H1 (cell line): ENCODE measurements at regions not wholly inside any gene's neighbourhood (a gene's known extent, or its start where the extent isn't known, plus 50 kb on each side); places are given as distances from the start of the nearest gene placed in this dataset.

Experiments
- CTCF ChIA-PET: fragments of 300-600 bp; sonication (Branson Sonifier 250); formaldehyde crosslinking; loops from one replicate; lab custom pipeline; 2021; ENCODE audit not compliant: partially characterized antibody; lab: Charles Lee
- POLR2A ChIA-PET: fragments of 300-600 bp; sonication (Branson Sonifier 250); formaldehyde crosslinking; loops from one replicate; lab custom pipeline; 2021; ENCODE audit warnings: inconsistent platforms; ENCODE audit not compliant: partially characterized antibody; lab: Charles Lee
- DNase-seq, 2 experiments: peaks; one replicate each; pipeline versions ENCODE4 v3.0.0 to v3.0.0-alpha.2; 2010 to 2022; ENCODE audit warnings: low spot score in 2 of 2, low read depth in 1 of 2, mixed read lengths in 1 of 2
- FAIRE-seq: peaks from 2 replicates; lab custom pipeline; 2011; peaks lifted over from hg19 to GRCh38; lab: Jason Lieb, UNC
- H2AFZ ChIP-seq: 2 replicates; pipeline ENCODE4 v1.8.1; 2012; ENCODE audit warnings: low read length, inconsistent platforms
- H2AK5ac ChIP-seq: 2 replicates; pipeline ENCODE4 v1.6.1; 2013; ENCODE audit warnings: low read depth, low read length
- H2BK120ac ChIP-seq: replicated peaks from 2 replicates; pipeline ENCODE3; 2013; ENCODE audit warnings: low read depth, low read length, inconsistent platforms
- H2BK12ac ChIP-seq: 2 replicates; pipeline ENCODE4 v1.6.1; 2013; ENCODE audit warnings: low read depth, low read length
- H2BK15ac ChIP-seq: 2 replicates; pipeline ENCODE4 v1.6.1; 2013; ENCODE audit warnings: low read length
- H2BK20ac ChIP-seq: 2 replicates; pipeline ENCODE4 v1.6.1; 2013; ENCODE audit warnings: low read length
- H2BK5ac ChIP-seq: 2 replicates; pipeline ENCODE4 v1.6.1; 2013; ENCODE audit warnings: low read depth, low read length
- H3K14ac ChIP-seq: 2 replicates; pipeline ENCODE4 v1.6.1; 2013; ENCODE audit warnings: inconsistent platforms; ENCODE audit not compliant: insufficient read length
- H3K18ac ChIP-seq: 2 replicates; pipeline ENCODE4 v1.6.1; 2013; ENCODE audit warnings: low read length; ENCODE audit errors: extremely low read depth
- H3K23ac ChIP-seq: 2 replicates; pipeline ENCODE4 v1.6.1; 2013; ENCODE audit warnings: inconsistent platforms; ENCODE audit not compliant: insufficient read length
- H3K23me2 ChIP-seq: 2 replicates; pipeline ENCODE4 v1.6.1; 2013; ENCODE audit warnings: low read depth, low read length
- H3K27ac ChIP-seq: 2 replicates; pipeline ENCODE4 v1.6.1; 2011; ENCODE audit warnings: low read depth, low read length, inconsistent platforms
- H3K27me3 ChIP-seq, 4 experiments: replicated peaks in 1 of 4; 1 replicate in 1 of 4; 2 replicates in 3 of 4; pipeline versions ENCODE4 v1.6.1 to v1.8.1; 2011 to 2013; ENCODE audit warnings: low read length in 3 of 4, mild to moderate bottlenecking in 3 of 4, inconsistent platforms in 2 of 4, mixed read lengths in 2 of 4, moderate library complexity in 1 of 4; ENCODE audit not compliant: control insufficient read depth in 3 of 4, insufficient read depth in 3 of 4; ENCODE audit errors: extremely low read depth in 1 of 4
- H3K36me3 ChIP-seq, 4 experiments: 2 replicates each; pipeline versions ENCODE4 v1.6.1 to v1.8.1; 2011 to 2013; ENCODE audit warnings: mild to moderate bottlenecking in 4 of 4, low read length in 3 of 4, moderate library complexity in 2 of 4, control low read depth in 1 of 4, inconsistent platforms in 1 of 4; ENCODE audit not compliant: insufficient read depth in 4 of 4, control insufficient read depth in 2 of 4
- H3K4ac ChIP-seq: replicated peaks from 2 replicates; pipeline ENCODE3; 2013; ENCODE audit warnings: low read length, low read depth, mixed read lengths, inconsistent platforms; ENCODE audit not compliant: insufficient read length
- H3K4me1 ChIP-seq, 4 experiments: replicated peaks in 1 of 4; 1 replicate in 1 of 4; 2 replicates in 3 of 4; pipeline versions ENCODE4 v1.6.1 to v1.8.1; 2011 to 2013; ENCODE audit warnings: low read length in 3 of 4, inconsistent platforms in 2 of 4, mixed read lengths in 1 of 4; ENCODE audit not compliant: insufficient read depth in 4 of 4, control insufficient read depth in 3 of 4
- H3K4me2 ChIP-seq, 2 experiments: 2 replicates each; pipeline versions ENCODE4 v1.6.1 to v1.8.1; 2011 to 2013; ENCODE audit warnings: low read depth in 2 of 2, low read length in 2 of 2, control low read depth in 1 of 2, inconsistent platforms in 1 of 2, mild to moderate bottlenecking in 1 of 2; ENCODE audit not compliant: insufficient read depth in 1 of 2
- H3K4me3 ChIP-seq, 4 experiments: fragments of 200-600, 300-600 bp in 1 of 4; sonication (generic), shearing (Covaris generic), sonication (Bioruptor Twin) in 1 of 4; 2 replicates each; pipeline versions ENCODE4 v1.5.1 to v1.8.1; 2011 to 2016; ENCODE audit warnings: low read length in 4 of 4, low read depth in 3 of 4, control low read depth in 2 of 4, inconsistent platforms in 2 of 4, mild to moderate bottlenecking in 2 of 4, mixed read lengths in 1 of 4, moderate library complexity in 1 of 4; ENCODE audit not compliant: insufficient read depth in 2 of 4; ENCODE audit errors: extremely low read depth in 1 of 4
- H3K56ac ChIP-seq: replicated peaks from 2 replicates; pipeline ENCODE3; 2013; ENCODE audit warnings: low read depth, mild to moderate bottlenecking, mixed read lengths, low read length, inconsistent platforms; ENCODE audit not compliant: insufficient read length
- H3K79me1 ChIP-seq: 2 replicates; pipeline ENCODE4 v1.6.1; 2013; ENCODE audit warnings: low read depth, low read length, control low read depth
- H3K79me2 ChIP-seq, 2 experiments: 2 replicates each; pipeline versions ENCODE4 v1.6.1 to v1.8.1; 2012 to 2013; ENCODE audit warnings: low read length in 2 of 2, mild to moderate bottlenecking in 2 of 2, inconsistent platforms in 1 of 2; ENCODE audit not compliant: insufficient read depth in 2 of 2, control insufficient read depth in 1 of 2
- H3K9ac ChIP-seq, 4 experiments: replicated peaks in 1 of 4; 1 replicate in 1 of 4; 2 replicates in 3 of 4; pipeline versions ENCODE4 v1.6.1 to v1.8.1; 2011 to 2013; ENCODE audit warnings: low read depth in 3 of 4, low read length in 3 of 4, control low read depth in 2 of 4, mild to moderate bottlenecking in 2 of 4, moderate library complexity in 2 of 4, inconsistent platforms in 1 of 4; ENCODE audit errors: extremely low read depth in 1 of 4
- H3K9me3 ChIP-seq, 2 experiments: 2 replicates each; pipeline versions ENCODE4 v1.6.1 to v1.8.1; 2012 to 2013; ENCODE audit warnings: mild to moderate bottlenecking in 2 of 2, moderate library complexity in 2 of 2, control low read depth in 1 of 2, inconsistent platforms in 1 of 2, low read depth in 1 of 2, low read length in 1 of 2, mixed read lengths in 1 of 2; ENCODE audit not compliant: insufficient read depth in 2 of 2
- H4K20me1 ChIP-seq, 2 experiments: replicated peaks in 1 of 2; 2 replicates each; pipeline versions ENCODE3 to v1.8.1; 2011 to 2013; ENCODE audit warnings: inconsistent platforms in 2 of 2, low read length in 2 of 2, mild to moderate bottlenecking in 1 of 2; ENCODE audit not compliant: insufficient read depth in 2 of 2, control insufficient read depth in 1 of 2
- H4K5ac ChIP-seq: 2 replicates; pipeline ENCODE4 v1.6.1; 2013; ENCODE audit warnings: low read length, low read depth, mixed read lengths, inconsistent platforms; ENCODE audit not compliant: insufficient read length
- H4K8ac ChIP-seq: 2 replicates; pipeline ENCODE4 v1.8.0; 2013; ENCODE audit warnings: mild to moderate bottlenecking, moderate library complexity, low read length, inconsistent platforms; ENCODE audit not compliant: insufficient read depth; ENCODE audit errors: extremely low read depth
- H4K91ac ChIP-seq: replicated peaks from 2 replicates; pipeline ENCODE3; 2013; ENCODE audit warnings: low read length, mixed read lengths, inconsistent platforms; ENCODE audit not compliant: insufficient read length
- RXRA ChIP-seq: IDR thresholded peaks from 2 replicates; pipeline ENCODE4 v1.6.1; 2011; ENCODE audit warnings: low read depth, mild to moderate bottlenecking, low read length, moderate library complexity; ENCODE audit not compliant: insufficient read depth
- SUZ12 ChIP-seq: fragments of 200-600 bp; sonication (generic); IDR thresholded peaks from 2 replicates; pipeline ENCODE4 v1.6.1; 2012; ENCODE audit warnings: mild to moderate bottlenecking, inconsistent platforms, low read length, moderate library complexity, mixed read lengths
- WGBS, 2 experiments: shearing (Covaris generic) in 1 of 2; methylation state at CpG; one replicate each; pipeline versions ENCODE4 v1.1.6 to v1.1.7; 2013 to 2015; ENCODE audit warnings: low lambda C conversion rate in 2 of 2, mixed read lengths in 2 of 2, inconsistent platforms in 1 of 2, low coverage in 1 of 2, missing lambda C conversion rate in 1 of 2; ENCODE audit not compliant: insufficient replicate concordance in 2 of 2, insufficient coverage in 1 of 2, insufficient read length in 1 of 2; ENCODE audit errors: extremely low coverage in 1 of 2, missing lambda C conversion rate in 1 of 2; 5-methylcytosine and 5-hydroxymethylcytosine counted together

DNA sequence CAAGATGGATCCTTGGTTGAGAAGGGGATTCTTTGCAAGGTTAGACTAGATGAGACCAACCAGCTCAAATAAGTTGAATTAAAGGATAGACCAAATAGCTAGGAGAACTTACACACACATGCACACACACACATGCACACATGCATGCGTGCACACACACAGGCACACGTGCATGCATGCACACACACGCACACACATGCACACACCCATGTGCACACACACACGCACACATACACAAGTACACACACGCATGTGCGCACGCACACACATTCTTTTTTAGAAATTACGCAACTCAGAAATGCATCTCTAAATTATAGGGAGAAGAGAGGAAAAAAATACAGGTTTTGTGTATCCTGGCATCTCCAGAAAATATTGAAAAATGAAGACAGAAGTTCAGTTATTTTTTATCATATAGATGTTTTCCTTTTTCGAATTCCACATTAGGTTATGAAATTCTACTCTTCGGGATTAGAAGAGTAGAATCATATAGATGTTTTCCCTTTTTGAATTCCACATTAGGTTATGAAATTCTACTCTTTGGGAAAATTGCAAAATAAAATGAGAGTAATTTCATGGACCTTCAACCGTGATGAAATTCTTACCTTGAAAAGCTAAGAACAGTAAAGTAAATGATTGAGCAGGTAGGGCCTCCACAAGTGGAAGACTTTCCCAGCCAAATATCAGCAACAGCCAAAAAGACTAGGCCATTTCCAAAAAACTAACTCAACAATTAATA is 243.2 kb upstream of the USP25 start:
- Histone ChIP-seq H3K23me2 (no peaks in the 10 kb centered on the region), H2AFZ (no peak overlapping the region)
- TF ChIP-seq RXRA: no peak
- TF ChIP-seq SUZ12: no peak
- TF ChIP-seq, all 59 proteins: peak for 0
- Histone ChIP-seq H3K4me3 (no peak overlapping the region), H3K4me1 (no peaks in the 10 kb centered on the region), H2BK20ac (no peak overlapping the region), H3K56ac (no peak overlapping the region), H4K20me1 (no peaks in the 10 kb centered on the region), H3K9me3 (no peaks in the 10 kb centered on the region), H2BK12ac (no peak overlapping the region), H4K8ac (no peak overlapping the region), H3K4me2 (no peak overlapping the region), H2BK15ac (no peak overlapping the region), H3K79me2 (no peaks in the 10 kb centered on the region), H3K14ac (no peak overlapping the region), H3K27me3 (no peaks in the 10 kb centered on the region), H2BK120ac (no peak overlapping the region), H3K4ac (no peak overlapping the region), H3K36me3 (no peaks in the 10 kb centered on the region), H3K23ac (no peak overlapping the region), H3K79me1 (no peaks in the 10 kb centered on the region), H3K18ac (no peak overlapping the region), H2AK5ac (no peak overlapping the region), H2BK5ac (no peak overlapping the region), H3K9ac (no peak overlapping the region), H4K5ac (no peak overlapping the region), H3K27ac (no peak overlapping the region), H4K91ac (no peak overlapping the region)
- FAIRE-seq (no peak), DNase-seq (no peak)
- WGBS, 2 experiments: 89% methylated on average over 11 of the region's 11 CpGs; no CpG with 5 or more reads in 1 of the 2 experiments
- CTCF ChIA-PET: interaction anchor here (0.5 to 2.0 kb wide), 3 partner anchors 10 to 679 kb away, joined by 3 to 6 read pairs (median 3); no protein-coding TSS in a partner anchor
- POLR2A ChIA-PET: interaction anchor here (1.0 kb wide), 1 partner anchor 63 kb away, joined by 3 read pairs; no protein-coding TSS in a partner anchor
